NOMO-1 treated with dmso at 0.1 percent for 144 hours (cell line): ENCODE measurements at regions not wholly inside any gene's neighbourhood (a gene's known extent, or its start where the extent isn't known, plus 50 kb on each side); places are given as distances from the start of the nearest gene placed in this dataset.
"Not testable (repeated sequence)": the region's sequence is repeated elsewhere in the genome, so short reads cannot be mapped to it uniquely, and the experiment has no call there.

Experiments
- DNase-seq: peaks from one replicate; lab custom pipeline; 2025; ENCODE audit not compliant: unreplicated experiment; lab: John Stamatoyannopoulos, UW

DNA sequence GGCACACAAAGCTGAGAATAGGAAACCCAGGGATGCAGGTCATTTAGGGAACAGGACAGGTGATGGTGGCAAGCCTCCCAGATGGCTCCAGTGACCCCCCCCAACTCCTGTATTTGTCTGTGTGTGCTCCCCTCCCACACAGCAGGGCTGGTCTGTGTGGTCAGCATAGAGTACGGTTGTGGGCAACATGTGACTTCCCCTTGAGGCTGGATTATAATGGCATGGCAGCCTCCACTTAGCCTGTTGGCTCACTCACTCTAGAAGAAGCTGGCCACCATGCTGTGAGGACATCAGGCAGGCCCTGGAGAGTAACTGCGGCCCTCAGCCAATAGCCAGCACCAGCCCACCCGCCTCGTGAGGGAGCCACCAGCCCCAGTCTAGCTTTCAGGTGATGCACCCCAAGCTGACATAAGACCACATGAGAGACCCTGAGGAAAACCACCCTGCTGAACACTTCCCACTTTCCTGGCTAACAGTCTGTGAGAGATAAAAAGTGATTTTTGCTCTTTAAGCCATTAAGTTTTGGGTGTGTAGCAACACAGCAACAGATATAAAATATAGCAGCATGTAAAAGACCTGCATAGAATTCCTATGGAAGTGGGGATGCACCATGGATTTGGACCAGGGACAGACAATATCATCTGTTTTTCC, 151.3 kb downstream of the LAT start:
- DNase-seq: not testable (repeated sequence)

DNA sequence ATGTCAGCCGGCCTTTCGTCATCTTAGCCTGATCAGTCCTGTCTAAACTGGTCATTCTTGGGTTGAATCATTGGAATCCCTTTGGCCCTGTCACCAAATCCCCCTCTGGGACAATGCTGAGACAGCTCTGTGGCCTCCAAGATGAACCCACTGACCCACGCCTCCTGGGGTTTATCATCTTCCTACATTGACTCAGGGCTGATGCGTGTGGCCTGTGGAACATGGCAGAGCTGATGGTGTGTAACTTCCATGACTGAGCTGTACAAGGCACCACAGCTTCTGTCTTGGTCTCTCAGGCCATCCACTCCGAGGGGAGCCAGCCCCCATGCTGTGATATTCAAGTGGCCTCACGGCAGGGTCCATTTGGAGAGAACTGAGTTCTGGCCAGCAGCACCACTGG, 150.2 kb downstream of the LAT start:
- not testable (repeated sequence) for DNase-seq

DNA sequence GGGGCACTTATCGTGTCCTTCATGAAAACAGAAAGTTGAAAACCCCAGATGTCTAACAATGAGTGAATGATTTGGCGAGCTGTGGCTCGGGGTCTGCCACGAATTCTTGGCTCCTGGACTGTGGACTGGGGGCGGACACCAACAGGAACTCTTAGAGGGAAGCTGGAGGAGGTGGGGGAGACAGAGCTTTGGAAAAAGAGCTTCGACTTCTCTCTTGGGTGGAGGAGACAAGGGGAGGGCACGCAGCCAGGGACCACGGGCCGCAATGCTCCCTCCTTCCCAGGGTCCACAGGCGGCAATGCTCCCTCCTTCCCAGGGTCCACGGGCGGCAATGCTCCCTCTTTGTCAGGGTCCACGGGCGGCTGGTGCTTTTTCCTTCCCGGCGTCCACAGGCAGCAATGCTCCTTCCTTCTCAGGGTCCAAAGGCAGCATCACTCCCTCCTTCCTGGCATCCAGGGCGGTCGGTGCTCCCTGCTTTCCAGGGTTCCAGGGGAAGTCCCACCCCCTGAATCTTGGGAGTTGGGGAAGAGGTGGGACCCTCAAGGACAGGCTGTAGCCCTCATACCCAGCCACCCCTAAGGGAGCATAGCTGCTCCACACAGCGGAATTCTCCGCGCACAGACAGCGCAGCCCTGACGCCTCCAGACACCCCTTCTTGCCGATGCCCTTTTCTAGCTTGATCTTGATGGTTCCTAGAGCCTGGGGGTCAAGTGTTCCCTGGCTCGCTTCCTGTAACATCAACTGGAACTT, 149.0 kb downstream of the LAT start:
- DNase-seq: not testable (repeated sequence)

DNA sequence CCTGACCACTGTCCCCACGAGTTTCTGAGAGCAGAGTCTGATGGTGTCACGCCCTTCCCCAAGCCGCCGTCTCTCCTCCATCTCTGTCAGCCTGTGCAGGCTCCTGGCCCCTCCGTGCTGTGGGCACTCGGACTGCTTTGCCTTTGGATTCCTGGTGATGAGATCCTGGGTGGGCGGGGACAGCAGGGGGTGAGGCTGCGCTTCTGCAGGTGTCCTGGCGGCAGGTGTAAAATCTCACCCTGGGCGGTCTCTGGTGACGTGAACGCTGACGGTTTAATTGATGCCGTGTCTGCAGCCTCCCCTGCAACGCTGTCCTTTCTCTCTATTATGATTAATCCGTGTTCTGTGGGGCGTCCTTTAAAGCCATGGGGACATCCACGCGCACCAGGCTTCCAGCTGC, 148.0 kb downstream of the LAT start:
- not testable (repeated sequence) for DNase-seq

DNA sequence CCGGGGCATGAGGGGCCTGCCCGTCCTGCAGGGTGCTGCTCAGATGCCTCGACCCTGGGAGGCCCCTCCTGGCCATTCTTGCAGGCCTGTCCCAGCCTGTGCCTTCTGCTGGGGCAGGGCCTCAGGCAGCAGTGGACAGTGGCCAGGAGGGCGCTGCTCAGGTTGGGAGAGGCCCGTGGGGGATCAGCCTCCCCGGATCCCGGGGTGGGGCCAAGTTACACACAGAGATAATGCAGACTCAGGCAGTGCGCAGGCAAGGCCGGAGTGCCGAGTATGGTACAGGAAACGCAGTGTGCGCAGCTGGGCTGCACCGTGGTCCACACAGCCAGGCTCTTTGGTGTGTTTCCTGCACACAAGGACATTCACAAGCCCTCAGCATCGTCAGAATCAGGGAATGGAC, 147.6 kb downstream of the LAT start:
- DNase-seq: not testable (repeated sequence)

DNA sequence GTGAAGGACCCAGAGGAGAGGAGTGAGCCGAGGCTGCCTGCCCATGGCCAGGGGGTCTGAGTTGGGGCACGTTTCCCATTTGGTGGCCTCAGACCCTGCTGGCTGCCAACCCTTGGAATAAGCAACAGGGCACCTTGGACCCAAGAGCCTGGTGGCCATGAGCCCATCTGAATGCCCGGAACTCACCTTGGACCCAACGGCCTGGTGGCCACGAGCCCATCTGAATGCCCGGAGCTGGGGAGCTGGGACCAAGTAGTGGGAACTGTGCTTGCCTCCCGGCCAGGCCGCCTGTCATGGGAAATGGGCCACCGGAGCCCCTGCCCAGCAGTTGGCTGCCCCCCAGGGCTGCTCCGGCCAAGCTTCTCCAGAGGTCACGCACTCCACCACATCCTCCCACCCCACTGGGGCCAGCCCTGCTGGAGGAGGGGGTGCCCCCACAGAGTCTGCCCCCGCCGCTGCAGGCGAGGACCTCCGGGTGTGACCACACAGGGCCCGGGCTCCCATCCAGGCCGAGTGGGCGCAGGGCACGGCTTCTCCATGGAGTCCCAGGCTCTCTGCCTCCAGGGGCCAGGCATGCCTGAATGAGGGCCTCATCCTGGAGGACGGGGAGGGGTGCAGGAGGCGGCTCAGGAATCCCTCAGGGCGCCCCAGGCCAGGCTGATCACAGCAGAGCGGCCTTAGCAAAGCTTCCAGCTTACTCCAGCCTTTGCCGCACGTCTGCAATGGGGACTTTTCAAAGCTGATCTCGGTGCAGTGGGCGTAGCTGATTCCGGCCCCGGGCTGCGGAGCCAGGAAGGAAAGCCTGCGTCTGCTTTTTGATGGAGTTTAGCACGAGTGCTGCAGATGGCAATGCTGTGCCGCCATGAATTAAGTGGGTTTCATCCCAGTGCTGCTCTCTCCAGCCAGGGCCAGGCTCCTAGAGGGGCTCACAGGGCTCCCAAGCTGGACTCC, 146.3 kb downstream of the LAT start:
- DNase-seq: not testable (repeated sequence)

DNA sequence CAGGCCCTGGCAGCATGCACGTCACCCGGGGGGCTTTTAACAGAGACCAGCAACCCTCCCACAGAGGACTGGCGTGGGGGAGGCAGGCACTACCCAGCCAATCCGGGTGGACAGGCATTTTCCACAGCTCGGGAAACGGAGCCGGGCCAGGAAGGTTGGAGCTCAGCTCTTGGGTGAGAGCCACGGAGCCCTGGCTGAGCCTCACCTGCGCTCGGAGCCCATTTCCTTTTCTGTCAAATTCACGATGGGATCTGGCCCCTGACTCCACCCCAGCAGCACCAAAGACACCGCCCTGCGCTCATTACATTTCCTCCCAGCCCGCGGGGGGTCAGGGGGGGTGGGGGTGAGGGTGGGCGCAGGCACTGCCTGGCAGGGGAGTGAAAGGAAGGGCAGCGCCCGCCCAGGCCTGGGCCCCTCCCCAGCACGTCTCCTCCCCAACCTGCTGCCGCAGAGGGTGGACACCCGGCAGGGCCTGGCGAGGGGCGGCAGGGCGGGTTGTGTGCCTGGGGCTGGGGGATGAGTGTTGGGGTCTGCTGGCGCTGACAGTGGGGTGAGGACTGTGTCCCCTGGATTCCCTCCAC, 145.4 kb downstream of the LAT start:
- DNase-seq: not testable (repeated sequence)

DNA sequence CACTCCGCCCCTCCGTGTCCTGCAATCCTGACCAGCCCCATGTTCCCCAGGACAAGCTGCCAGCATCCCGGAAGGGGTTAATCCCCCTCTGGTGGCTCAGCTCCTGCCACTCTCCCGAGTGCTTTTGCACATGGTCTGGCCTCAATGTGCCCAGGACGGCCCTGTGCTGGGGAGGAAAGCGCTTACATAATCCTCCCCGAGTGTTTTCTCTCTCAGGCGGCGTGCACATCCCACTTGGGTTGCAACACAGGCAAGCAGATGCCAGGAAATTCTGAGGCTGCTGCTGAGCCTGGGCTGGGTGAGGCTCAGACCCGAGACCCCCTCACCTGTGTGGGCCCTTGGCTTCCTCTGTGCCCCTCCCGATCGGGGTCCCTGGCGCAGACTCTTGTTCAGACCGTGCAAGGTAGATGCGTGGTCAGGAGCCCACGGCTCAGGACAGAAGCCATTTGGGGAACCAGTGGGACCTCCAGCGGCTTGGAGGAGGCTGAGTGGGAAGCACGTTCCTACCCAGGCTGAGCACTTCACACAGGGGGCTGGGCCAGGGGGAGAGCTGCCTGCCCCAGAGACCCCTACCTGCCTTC, 144.7 kb downstream of the LAT start:
- not testable (repeated sequence) for DNase-seq

DNA sequence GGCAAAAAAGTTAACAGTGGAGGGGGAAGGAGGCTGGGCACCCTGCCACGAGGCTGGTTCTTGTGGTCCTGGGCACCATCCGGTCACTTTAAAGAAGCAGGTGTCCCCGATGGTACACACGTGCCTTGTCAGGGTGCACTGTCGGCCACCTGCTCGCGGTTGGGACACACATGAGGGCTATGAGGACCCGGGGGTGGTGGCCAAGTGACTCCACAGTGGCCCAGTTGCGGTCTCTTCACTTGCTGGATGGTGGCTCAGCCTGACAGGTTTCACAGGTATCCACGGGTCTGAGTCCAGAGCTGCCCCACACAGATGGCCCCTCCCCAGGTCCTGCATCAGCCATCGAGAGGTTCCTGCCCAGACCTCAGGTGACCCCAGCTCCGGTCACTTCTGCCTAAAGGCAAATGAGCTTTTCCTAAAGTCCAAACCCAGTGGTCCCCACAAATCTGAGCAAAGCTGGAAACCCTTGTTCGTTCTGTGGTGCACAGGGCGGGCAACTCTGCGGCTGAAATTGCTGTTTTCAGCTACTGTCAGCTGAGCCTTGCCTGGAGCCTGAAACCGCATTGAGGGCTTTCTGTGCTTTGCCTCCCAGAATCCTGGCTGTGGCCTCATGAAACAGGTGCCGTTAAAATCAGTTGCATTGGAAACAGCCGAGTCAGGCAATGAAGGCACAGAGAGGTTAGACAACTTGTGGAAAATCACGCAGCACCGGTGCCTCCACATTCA, 144.0 kb downstream of the LAT start:
- not testable (repeated sequence) for DNase-seq

DNA sequence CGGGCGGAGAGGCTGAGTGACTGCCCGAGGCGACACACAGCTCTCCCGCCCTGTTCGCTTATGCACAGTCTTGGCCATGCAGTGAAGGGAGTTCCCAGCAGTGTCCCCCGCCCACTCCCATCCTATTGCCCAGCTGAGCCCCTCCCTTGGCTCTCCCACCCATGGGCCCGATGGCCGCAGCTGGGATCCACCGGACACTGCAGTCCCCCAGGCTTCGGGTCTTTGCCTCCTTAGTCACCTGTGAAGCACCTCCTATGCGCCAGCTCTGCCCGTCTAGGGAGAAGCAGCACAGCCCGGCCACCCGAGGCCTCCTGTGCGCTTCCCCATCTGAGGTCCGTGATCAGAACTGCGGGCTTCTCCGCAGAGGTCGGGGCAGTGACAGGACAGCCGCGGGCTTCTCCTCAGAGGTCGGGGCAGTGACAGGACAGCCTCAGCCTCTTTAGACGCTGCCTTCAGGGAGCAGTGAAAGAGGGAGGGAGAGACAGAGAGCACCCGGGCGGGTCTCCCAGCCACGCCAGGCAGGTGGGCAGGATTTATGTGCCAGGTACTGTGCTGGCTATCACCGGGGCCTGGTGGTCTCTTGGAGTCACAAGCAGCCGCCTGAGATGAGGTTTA, 143.1 kb downstream of the LAT start:
- DNase-seq: not testable (repeated sequence)

DNA sequence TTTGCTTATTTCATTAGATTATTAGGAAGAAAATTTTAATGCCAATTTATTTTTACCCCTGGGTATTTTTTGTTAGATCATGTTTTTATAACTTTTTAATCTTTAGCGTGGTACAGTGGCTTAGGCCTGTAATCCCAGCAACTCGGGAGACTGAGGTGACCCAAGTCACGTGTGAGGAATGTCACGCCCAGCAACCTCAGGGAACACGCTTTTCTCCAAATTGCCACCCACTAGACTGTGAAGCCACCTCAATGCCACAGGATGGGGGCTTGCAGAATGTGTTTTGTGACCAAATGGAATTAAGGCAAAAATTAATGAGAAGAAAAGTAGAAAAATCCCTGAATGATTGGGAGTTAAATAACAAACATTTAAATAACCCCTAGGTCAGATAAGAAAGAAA, 141.8 kb downstream of the LAT start:
- DNase-seq: no peak

DNA sequence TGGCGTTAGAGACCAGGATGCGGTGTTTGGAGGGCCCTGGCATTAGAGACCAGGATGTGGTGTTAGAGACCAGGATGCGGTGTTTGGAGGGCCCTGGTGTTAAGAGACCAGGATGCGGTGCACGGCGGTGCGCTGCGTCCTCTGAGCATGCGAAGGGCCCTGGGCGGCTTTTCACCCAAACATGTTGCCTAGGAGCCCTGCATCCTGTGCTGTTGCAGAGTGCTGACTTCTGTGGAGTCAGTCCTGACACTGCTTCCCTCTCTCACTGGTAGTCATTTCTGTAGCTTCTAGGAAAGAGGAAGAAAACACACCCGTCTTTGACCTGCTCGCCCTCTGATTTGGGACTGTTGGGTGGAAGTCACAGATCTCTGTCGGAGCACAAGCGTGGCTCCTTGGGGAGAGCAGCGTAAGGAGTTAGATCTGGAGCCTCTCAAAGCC, 141.2 kb downstream of the LAT start:
- no peak for DNase-seq

DNA sequence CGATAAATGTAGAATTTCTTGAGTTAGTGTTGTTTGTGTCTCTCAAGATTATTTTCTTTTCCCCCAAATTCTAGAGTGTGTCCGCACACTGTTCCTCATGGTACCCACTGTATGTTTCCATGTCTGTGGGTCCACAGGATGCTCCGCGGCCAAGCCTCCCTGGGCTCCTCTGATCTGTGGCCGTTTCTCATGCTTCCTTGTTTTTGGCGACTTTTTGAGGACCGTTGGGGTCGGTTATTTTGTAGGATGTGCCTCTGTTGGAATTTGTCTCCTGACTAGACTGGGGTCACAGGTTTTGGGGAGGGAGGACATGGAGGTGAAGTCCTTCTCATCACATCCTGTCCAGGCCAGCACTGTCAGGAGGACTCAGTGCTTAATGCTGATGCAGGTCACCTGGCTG, 140.0 kb downstream of the LAT start:
- no peak for DNase-seq

DNA sequence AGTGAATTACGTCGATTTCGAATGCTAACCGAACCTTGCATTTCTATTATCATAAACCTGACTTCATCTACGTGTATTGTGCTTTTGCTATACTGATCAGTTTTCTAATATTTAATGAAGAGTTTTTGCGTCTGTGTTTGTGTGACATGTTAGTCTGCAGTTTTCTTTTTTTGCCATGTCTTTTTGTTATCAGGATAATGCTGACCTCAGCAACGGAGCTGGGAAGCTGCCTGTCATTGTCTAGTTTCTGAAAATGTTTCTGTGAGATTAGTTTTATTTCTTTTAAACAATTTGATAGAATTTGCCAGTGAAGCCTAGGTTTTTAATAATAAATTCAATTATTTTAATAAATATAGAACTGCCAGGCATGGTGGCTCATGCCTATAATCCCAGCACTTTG, 139.3 kb downstream of the LAT start:
- DNase-seq: not testable (repeated sequence)

DNA sequence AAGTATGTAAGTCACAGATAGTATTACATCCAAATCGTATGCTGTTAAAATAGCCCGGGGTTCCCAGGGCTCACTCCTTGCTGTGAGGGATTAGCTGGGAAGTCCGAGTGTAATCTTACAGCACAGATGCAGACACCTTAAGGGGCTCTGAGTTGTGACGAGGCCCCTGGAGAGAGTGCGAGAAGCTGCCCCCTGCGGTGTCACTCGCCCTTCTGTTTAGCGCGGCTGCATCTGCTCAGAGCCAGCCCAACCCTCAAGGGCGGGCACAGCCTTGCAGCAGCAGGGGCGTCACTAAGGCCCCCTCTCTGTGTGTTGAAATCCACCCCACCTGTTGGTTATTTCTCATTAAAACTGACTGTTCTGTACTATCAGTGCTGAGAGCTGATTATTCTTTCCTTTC, 135.8 kb downstream of the LAT start:
- not testable (repeated sequence) for DNase-seq

DNA sequence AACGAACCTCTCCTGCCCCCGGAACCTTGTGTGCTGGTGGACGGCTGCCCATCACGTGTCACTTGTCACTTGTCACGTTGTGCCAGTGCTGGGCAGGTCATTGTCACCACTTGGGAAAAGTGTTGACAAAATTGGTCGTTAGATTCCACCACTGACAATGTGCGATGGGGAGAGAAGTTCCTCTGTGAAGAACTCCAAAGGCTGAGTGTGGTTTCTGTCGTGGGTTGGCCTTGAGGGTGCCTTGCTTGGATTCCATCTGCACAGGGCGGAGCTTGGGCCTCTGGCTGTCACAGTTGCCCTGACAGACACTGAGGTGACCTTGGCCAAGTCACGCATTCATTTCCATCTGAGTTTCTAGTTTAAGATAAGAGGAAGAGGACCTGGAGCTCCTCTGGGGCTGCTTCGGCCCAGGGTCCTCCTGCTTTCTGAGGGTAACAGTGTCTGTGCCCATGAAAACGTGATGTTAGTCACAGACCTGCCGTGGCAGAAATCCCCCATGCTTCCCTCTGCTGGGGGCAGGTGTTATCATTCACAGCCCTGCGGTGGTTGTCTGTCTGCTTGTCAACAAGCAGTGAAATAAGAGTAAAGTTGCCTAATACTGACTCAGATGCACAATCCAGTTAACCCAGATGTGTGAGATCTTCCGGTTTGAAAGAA, 133.6 kb downstream of the LAT start:
- peak; percentile 2 for DNase-seq

DNA sequence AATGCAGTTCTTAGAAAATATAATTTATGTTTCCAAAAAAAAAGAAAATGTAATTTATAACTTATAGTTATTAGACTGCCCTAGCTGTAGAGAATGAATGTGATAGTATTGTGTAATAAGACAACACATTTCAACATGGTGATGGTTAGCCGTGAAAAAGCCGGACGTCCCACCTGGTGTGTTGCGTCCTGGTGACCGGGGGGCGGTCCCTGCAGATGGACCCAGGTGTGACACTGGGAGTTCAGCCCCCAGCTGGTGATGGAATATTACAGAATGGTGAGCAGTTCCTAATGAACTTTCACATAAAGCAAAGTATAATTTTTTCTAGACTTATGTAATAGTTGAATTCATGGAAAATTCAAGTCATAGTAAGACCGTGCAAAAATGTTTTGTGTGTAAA, 132.8 kb downstream of the LAT start:
- no peak for DNase-seq

DNA sequence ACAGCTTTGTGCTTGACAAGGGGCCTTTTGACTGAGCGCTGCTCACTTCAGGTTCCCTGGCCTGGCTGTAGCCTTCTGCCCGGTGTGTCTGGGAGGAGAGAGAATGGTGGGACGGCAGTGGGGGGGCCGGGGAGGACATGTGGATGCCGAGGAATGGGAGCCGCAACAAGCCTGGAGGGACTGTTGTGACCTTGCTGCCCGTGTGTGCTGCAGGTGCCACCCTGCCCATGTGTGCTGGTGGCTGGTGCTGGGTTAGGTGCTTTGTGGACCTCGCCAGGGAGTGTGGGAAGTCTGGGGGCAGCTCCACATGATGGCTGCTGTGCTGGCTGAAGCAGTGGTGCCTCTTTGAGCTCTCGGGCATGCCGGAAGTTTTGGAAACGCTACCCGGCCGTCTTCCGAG, 132.1 kb downstream of the LAT start:
- no peak for DNase-seq

DNA sequence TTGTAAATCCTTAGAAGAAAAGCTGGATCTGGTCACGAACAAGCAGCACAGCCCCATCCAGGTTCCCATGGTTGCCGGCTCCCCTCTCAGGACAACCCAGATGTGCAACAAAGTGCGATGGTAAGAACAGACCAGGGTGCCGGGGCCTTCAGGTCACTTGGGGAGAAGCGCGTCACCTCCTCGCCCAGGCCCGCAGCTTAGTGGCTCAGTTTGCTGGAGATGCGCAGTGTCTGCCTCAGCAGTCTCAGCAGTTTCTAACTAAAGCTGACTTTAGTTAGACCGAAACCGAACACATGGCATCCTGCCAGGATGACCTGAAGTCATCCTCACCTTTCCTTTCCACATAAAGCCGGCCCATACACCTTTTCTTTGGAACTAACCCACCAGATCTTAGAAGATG, 131.4 kb downstream of the LAT start:
- DNase-seq: not testable (repeated sequence)
